ENCODE measurements at regions not wholly inside any gene's neighbourhood (a gene's known extent, or its start where the extent isn't known, plus 50 kb on each side); places are given as distances from the start of the nearest gene placed in this dataset.

GRCh38 chr2:153417077-153417476, 61.5 kb downstream of the RPRM start:
- TF ChIP-seq CTCF (IDR thresholded peaks at IDR 0.05) = no peak
- TF ChIP-seq POLR2AphosphoS5 (IDR thresholded peaks at IDR 0.05) = no peak
- no peak for TF ChIP-seq POLR2A (IDR thresholded peaks at IDR 0.05)
- no peak for TF ChIP-seq EP300 (IDR thresholded peaks at IDR 0.05)
